ENCODE measurements at regions not wholly inside any gene's neighbourhood (a gene's known extent, or its start where the extent isn't known, plus 50 kb on each side); places are given as distances from the start of the nearest gene placed in this dataset.

- TF ChIP-seq SUZ12 (IDR thresholded peaks at IDR 0.05; ENCODE audit: extremely low read depth, insufficient read depth, insufficient read length) (no peak), ZNF274 (IDR thresholded peaks at IDR 0.05; ENCODE audit: low read depth, low read length) (no peak)
Observed at GRCh38 chr2:84116143-84116542, 342.9 kb downstream of the SUCLG1 start.

All from NT2/D1 (cell line).